Upper lobe of left lung (tissue), 6 donors: ENCODE measurements at regions not wholly inside any gene's neighbourhood (a gene's known extent, or its start where the extent isn't known, plus 50 kb on each side); places are given as distances from the start of the nearest gene placed in this dataset.
"Not testable (repeated sequence)": the region's sequence is repeated elsewhere in the genome, so short reads cannot be mapped to it uniquely, and the experiment has no call there.

Experiments used
- ATAC-seq, 2 donors: fragments of 200-7000 bp; cut with Tn5 transposase; one replicate each; pipeline ENCODE4 v1.9.1; 2022; ENCODE audit warnings: mild to moderate bottlenecking in 2 of 2, moderate library complexity in 2 of 2; ENCODE audit not compliant: low FRiP score in 2 of 2
- DNase-seq, 2 donors: peaks; one replicate each; pipeline ENCODE4 v3.0.0-alpha.2; 2019 to 2020
- H3K27ac ChIP-seq, 4 donors: fragments of 200-600 bp; sonication (generic); one replicate each; pipeline ENCODE4 v1.5.1; 2016 to 2019
- H3K27me3 ChIP-seq, 4 donors: fragments of 200-600 bp; sonication (generic); one replicate each; pipeline ENCODE4 v1.5.1; 2017 to 2019
- H3K36me3 ChIP-seq, 4 donors: fragments of 200-600 bp; sonication (generic); one replicate each; pipeline ENCODE4 v1.5.1; 2016 to 2019
- H3K4me1 ChIP-seq, 4 donors: fragments of 200-600 bp; sonication (generic); one replicate each; pipeline ENCODE4 v1.5.1; 2018 to 2019
- H3K4me3 ChIP-seq, 4 donors: fragments of 200-600 bp; sonication (generic); one replicate each; pipeline ENCODE4 v1.5.1; 2017 to 2019; ENCODE audit warnings: mild to moderate bottlenecking in 2 of 4, moderate library complexity in 1 of 4
- H3K9me3 ChIP-seq, 4 donors: fragments of 200-600 bp; sonication (generic); one replicate each; pipeline ENCODE4 v1.5.1; 2018 to 2019
- EP300 ChIP-seq, 4 donors: sonication (generic); formaldehyde crosslinking; IDR thresholded peaks; one replicate each; pipeline ENCODE4 v1.5.1; 2017; ENCODE audit warnings: antibody characterized with exemption in 4 of 4, control low read depth in 2 of 4
- POLR2A ChIP-seq, 4 donors: fragments of 450-650 bp; IDR thresholded peaks; one replicate each; pipeline ENCODE4 v1.5.1; 2016 to 2017; ENCODE audit warnings: antibody characterized with exemption in 4 of 4, mild to moderate bottlenecking in 2 of 4
- POLR2AphosphoS5 ChIP-seq, 2 donors: sonication (generic); formaldehyde crosslinking; IDR thresholded peaks; one replicate each; pipeline ENCODE4 v1.5.1; 2017; ENCODE audit warnings: antibody characterized with exemption in 2 of 2
- WGBS, 2 donors: methylation state at CpG; one replicate each; pipeline ENCODE4 v1.1.5; 2017 to 2018; 5-methylcytosine and 5-hydroxymethylcytosine counted together
- TF ChIP-seq, protein P1 (sequence below), 6 experiments: fragments of 450-650 bp in 4 of 6; fragments of 200-600 bp in 2 of 6; sonication (generic) in 2 of 6; IDR thresholded peaks; one replicate each; pipeline ENCODE4 v1.5.1; 2016 to 2019; ENCODE audit warnings: antibody characterized with exemption in 6 of 6
- donor health status: DM: no; HTN: no; CAD: no; lungs with moderate emphysema.
- donor health status: DM: no; HTN: yes; CAD: no; lungs with severe emphysema.

DNA sequence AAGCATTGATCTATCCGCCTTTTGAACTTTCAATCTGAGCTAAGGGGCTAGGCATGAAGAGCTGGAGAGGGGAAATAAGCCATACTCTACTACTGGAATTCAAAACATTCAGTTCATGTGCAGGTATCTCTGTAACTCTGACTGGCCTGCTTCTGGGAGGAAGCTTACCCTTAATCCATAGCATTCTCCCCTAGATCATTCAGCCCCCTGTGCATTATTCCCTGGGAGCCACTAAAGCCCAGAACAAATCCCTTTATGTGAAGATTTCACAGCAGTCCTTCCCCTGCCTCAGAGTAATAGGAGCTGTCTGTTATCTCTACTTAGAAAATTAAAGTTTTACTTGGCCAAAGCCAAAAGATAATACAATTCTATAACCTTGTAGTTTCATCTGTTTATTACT is 300.7 kb downstream of the SEC16B start:
- WGBS, 2 donors: 57 to 90% methylated on average over 1 of the region's 1 CpG
- ATAC-seq: no peak
- TF ChIP-seq EP300 (IDR thresholded peaks at IDR 0.05) (no peak), POLR2AphosphoS5 (IDR thresholded peaks at IDR 0.05) (no peak), POLR2A (IDR thresholded peaks at IDR 0.05) (no peak)
- TF ChIP-seq, protein P1, sequence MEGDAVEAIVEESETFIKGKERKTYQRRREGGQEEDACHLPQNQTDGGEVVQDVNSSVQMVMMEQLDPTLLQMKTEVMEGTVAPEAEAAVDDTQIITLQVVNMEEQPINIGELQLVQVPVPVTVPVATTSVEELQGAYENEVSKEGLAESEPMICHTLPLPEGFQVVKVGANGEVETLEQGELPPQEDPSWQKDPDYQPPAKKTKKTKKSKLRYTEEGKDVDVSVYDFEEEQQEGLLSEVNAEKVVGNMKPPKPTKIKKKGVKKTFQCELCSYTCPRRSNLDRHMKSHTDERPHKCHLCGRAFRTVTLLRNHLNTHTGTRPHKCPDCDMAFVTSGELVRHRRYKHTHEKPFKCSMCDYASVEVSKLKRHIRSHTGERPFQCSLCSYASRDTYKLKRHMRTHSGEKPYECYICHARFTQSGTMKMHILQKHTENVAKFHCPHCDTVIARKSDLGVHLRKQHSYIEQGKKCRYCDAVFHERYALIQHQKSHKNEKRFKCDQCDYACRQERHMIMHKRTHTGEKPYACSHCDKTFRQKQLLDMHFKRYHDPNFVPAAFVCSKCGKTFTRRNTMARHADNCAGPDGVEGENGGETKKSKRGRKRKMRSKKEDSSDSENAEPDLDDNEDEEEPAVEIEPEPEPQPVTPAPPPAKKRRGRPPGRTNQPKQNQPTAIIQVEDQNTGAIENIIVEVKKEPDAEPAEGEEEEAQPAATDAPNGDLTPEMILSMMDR (IDR thresholded peaks at IDR 0.05): no peak
- Histone ChIP-seq H3K9me3 (no peaks in the 10 kb centered on the region), H3K27me3 (no peaks in the 10 kb centered on the region), H3K36me3 (no peaks in the 10 kb centered on the region), H3K4me1 (no peaks in the 10 kb centered on the region), H3K27ac (no peak overlapping the region), H3K4me3 (no peak overlapping the region)
- DNase-seq: no peak

DNA sequence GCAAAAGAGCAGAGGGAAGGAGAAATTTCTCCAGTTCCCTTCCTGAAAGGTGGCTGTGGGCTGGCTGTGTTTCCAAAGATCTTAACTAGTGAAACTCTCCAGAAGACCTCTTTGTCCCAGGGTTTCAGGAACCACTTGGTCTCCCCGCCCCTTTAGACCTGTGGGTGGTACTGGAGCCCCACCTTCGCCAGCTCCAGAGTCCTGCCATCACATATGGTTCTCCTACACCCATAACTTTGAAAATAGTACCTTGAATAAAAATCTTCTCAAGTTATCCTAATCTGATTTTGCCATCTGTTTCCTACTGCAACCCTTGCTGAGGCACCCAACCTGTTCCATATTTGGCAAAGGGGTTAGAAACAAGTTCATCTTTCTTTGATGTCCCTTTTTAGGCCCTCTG is 303.9 kb downstream of the SEC16B start:
- H3K27me3 ChIP-seq: no peaks in the 10 kb centered on the region
- H3K4me3 ChIP-seq: no peak overlapping the region
- no peaks in the 10 kb centered on the region for H3K36me3 ChIP-seq
- no peaks in the 10 kb centered on the region for H3K4me1 ChIP-seq
- H3K27ac ChIP-seq: no peak overlapping the region
- TF ChIP-seq POLR2AphosphoS5 (IDR thresholded peaks at IDR 0.05): no peak
- TF ChIP-seq, protein P1 (IDR thresholded peaks at IDR 0.05): no peak
- no peak for TF ChIP-seq POLR2A (IDR thresholded peaks at IDR 0.05)
- no peak for TF ChIP-seq EP300 (IDR thresholded peaks at IDR 0.05)
- no peak for DNase-seq
- 55 to 73% methylated on average over 2 of the region's 2 CpGs for WGBS, 2 donors
- no peak for ATAC-seq
- no peaks in the 10 kb centered on the region for H3K9me3 ChIP-seq

- not testable (repeated sequence) for DNase-seq, H3K27ac ChIP-seq, H3K36me3 ChIP-seq, ATAC-seq, H3K4me3 ChIP-seq, H3K4me1 ChIP-seq, H3K27me3 ChIP-seq, H3K9me3 ChIP-seq
- WGBS, 2 donors: 82 to 90% methylated on average over 4 of the region's 4 CpGs
Observed at GRCh38 chr1:177664742-177665141, 305.1 kb downstream of the SEC16B start.

DNA sequence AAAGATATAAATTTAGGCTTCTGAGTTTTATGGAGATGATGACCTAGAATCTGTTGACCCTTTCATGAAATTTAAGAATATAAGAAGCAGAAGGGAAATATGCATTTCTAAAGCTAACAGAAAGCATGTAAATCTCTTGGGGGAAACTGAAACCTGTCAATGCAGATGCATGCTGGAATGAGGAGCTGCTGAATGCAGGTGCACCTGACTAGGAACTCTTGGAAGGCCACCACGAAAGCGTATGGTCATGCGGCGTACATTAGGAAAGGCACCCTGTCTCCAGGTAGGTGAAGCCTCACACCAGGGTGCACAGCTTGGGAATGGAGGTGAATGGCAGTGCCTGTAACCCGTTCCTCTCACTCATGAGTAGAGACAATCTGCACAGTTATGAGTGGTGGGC is 309.7 kb downstream of the SEC16B start:
- DNase-seq (no peak), ATAC-seq (no peak)
- no peaks in the 10 kb centered on the region for H3K4me1 ChIP-seq
- H3K36me3 ChIP-seq: no peaks in the 10 kb centered on the region
- H3K27me3 ChIP-seq: no peaks in the 10 kb centered on the region
- TF ChIP-seq POLR2A (IDR thresholded peaks at IDR 0.05) (no peak), EP300 (IDR thresholded peaks at IDR 0.05) (no peak), POLR2AphosphoS5 (IDR thresholded peaks at IDR 0.05) (no peak)
- TF ChIP-seq, protein P1 (IDR thresholded peaks at IDR 0.05): no peak
- no peak overlapping the region for H3K4me3 ChIP-seq
- H3K9me3 ChIP-seq: no peaks in the 10 kb centered on the region
- 73 to 85% methylated on average over 5 of the region's 5 CpGs for WGBS, 2 donors
- no peak overlapping the region for H3K27ac ChIP-seq

DNA sequence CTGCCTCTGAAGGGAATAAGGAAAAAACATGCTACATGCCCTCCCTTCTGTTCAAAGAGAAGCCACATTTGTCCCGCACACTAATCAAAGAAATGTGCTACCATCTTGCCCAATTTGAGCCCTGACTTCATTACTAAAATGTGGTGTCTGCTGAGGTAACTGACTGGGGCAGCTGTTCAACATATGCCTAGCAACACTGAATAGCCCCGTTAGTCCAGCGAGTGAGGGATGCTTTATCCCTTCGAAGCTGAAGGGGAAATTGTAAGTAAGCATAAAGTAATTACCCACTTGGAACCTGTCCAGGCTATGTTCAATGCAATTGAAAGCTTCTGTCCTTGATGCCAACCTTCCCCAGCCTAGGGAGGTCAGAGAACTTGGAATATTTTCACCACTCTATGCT is 310.6 kb downstream of the SEC16B start:
- Histone ChIP-seq H3K4me1 (no peaks in the 10 kb centered on the region), H3K9me3 (no peaks in the 10 kb centered on the region), H3K27me3 (no peaks in the 10 kb centered on the region), H3K4me3 (no peak overlapping the region), H3K27ac (no peak overlapping the region), H3K36me3 (no peaks in the 10 kb centered on the region)
- no peak for TF ChIP-seq EP300 (IDR thresholded peaks at IDR 0.05)
- TF ChIP-seq POLR2AphosphoS5 (IDR thresholded peaks at IDR 0.05): no peak
- TF ChIP-seq POLR2A (IDR thresholded peaks at IDR 0.05): no peak
- TF ChIP-seq, protein P1 (IDR thresholded peaks at IDR 0.05): no peak
- 74 to 78% methylated on average over 4 of the region's 4 CpGs for WGBS, 2 donors
- DNase-seq (no peak), ATAC-seq (no peak)
